ENCODE measurements at regions not wholly inside any gene's neighbourhood (a gene's known extent, or its start where the extent isn't known, plus 50 kb on each side); places are given as distances from the start of the nearest gene placed in this dataset.
"Not testable (repeated sequence)": the region's sequence is repeated elsewhere in the genome, so short reads cannot be mapped to it uniquely, and the experiment has no call there.

DNA sequence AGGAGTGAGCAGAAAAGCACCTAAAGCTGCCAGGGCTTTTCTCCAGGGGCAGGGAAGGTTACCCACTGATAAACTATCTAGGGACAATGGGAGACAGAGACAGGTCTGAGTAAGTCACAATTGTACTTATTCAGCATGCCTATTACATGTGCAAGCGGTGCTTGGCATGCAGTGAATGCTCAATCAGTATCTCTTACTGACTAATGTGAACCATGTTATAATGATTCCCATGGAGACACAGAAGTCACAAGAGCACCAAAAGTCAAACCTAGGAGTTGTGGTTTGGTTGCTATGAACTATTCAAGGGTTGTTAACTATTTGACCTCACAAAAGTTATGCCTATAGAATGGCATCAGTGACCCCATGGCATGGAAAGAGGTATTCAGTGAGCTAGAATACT, 50.0 kb upstream of the RASGRP1 start:
- DNase-seq (ENCODE audit: low read depth), result no peak

DNA sequence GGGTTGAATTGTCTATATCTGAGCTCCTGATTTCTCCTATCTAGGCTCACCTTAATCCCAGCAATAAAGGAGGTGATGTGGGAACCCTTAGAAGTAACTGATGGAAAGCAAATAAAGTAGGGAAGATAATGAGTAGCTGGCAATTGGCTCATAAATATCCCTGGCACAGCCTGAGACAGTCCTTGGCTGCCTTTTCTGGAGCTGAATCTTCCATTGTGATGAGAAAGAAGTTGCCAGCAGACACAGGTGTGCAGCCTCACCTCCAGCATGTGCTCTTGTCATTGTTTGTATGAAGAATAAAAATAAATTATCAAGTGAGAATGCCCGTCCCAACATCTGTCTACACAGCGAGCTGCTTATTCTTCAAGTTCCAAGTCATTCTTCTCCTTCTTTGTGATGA, 53.2 kb upstream of the RASGRP1 start:
- DNase-seq (ENCODE audit: low read depth), result no peak

DNA sequence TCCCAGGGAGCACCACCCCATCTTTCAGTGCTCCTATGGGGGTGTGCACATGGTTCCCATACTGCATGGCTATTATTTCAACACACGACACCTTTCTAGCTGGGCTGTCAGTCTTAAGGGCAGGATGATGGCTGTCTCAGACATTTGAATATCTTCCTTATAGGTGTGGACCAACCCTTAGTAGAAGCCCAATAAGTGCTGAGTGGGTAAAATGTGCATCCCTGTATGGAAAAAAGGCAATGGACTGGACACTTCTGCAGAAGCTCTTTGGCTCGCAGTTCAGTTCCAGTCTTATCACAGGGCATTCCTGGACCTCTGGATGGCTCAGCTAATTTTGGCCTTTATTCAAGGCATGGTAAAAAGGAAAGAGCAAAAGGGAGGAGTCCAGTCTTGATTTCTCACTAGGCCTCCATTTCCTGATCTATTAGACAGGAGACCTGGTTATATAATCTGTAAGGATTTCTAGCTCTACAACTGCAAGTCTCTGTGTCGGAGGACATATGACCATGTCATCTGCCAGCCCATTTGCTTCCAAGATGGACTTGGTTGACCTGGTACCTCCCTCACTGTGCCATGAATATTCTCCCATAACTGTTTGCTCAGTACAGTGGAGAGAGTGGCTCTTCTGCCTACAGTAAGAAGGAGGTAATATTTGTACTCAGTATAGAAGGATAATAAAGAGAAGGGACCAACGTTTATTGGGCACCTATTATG, 53.8 kb upstream of the RASGRP1 start:
- DNase-seq (ENCODE audit: low read depth), result no peak

DNA sequence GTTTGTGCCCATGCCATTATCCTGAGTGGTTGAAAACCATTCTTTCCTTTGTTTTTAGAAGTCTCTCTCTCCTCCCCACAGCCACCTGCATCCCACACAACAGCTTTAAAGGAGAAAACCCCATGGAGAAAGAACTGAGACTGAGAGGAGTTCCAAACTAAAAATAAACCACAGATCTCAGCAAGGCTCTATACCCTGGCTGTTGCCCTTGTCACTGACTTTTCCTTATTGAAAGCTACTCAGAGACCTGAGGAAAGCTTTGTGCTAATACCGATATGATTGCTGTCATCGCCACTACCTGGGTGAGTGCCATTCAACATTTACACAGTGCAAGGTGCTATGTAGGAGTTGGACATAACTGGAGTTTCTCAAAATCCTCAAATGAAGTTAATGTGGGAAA, 55.5 kb upstream of the RASGRP1 start:
- no peak for DNase-seq (ENCODE audit: low read depth)

DNA sequence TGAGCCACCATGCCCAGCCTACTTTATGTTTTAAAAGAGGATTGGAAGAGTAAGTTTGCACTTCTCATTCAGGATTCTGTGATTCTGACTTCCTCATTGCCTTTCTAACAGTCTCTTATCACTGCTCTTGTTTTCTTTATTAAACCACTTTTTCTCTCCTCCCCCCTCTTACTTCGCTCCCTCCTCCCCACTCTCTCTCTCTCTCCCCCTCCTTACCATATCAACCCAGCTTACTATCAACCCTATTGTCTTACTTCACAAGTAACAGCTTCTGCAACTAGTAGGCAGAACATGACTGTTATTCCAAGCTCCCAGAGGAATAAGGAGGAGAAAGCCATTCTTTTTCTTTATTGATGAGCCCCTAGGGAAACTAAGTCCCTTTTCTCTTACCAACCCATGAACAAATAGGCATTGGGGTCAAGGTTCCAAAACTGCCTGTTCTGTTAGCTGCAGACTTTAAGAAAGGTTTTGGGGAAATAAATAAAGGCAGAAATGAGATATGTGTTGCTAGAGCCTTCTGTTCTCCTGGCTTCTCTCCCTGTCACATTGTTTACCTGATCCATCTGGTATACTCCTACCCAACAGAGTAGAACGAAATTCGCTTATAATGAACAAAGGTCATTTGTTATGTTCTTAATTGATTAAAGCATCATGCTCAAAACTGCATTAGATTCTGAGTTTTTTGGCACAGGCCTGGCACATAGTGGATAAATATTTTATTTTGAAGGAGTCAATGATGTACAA, 56.4 kb upstream of the RASGRP1 start:
- DNase-seq (ENCODE audit: low read depth), result no peak

DNA sequence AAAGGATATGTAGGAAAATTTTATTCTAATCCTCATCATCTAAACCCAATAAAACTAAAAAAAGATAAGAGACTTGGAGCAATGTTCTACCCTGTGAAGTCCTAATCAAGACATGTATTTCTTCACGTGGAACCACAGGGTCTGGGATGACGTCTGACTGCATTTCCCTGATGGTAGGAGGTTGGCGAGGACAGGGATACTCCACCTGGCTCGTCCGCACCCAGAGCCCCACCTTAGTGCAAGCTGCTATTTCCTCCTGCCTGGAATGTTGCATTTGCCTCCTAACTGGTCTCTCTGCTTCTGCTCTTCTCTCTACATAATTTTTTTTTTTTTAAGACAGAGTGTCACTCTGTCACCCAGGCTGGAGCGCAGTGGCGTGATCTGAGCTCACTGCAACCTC, 57.7 kb upstream of the RASGRP1 start:
- DNase-seq (ENCODE audit: low read depth), result no peak

DNA sequence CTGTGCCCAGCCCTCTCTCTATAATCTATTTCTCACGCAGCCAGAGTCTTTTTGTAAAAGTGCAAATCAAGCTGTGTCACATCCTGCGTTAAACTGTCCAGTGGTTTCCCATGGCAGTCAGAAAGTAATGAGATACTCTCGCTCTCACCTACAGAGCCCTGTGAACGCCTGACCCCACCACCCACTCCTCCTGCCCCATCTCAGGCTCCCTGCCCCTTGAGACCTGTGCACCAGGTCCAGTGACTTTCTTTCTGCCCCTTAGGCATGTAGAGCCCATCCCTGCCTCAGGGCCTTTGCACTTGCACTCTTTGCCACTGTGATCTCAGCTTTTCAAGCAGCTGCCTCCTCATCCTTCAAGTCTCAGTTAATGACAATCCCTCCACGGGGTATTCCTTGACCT, 58.3 kb upstream of the RASGRP1 start:
- no peak for DNase-seq (ENCODE audit: low read depth)

DNA sequence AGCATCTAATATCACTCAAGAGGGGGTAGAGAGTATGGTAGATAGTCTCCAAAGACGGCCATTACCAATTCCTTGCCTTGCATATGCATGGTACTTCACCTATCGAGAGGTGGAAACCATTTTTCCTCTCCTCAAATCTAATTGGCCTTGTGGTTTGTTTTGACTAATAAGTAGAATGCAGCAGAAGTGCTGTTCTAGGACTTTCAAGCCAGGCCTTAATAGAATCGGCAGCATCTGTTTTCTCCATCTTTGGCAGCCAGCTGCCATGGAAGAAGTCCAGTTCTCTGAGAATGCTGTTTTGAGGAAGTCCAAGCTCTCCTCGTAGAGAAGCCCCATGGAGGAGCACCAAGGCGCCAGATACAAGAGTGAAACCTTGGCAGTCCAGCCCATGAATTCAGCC, 59.1 kb upstream of the RASGRP1 start:
- DNase-seq (ENCODE audit: low read depth), result no peak

DNA sequence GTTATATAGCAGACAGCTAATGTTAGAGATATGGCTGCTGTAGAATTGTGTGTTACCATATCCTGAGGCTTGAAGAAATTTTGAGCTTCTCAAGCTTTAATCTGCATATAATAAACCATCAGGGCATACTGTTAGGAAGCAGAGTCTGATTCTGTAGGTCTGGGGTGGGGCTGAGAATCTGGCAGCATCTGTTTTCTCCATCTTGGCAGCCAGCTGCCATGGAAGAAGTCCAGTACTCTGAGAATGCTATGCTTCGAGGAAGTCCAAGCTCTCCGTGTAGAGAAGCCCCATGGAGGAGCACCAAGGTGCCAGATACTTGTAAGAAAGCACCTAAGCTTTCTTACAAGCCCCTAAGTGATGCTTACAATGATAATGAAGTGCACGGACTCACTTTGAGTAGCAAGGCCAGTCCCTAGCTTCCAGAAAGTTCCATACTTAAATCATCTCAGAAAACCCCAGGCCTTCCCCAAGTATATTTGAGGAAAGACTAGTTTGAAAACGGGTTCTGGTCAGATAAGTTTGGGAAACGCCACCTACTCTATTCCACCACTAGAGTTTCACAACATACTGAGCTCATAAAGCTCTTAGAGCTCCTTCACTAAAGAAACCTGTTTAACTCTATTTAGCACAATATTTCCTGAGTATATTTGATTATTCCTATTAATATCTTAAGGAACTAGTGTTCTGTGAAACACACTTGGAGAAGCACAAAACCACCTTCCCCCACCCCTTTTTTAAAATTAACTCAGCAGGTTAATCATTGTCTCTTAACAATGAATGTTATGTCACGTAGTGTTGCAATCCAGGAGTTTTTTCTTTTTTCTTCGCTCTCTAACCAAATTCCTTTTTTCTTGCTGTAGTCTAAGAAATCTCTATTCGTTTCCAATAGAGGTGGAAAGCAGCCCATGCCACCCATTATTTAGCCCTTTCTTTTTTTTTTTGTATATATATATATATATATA, 59.9 kb upstream of the RASGRP1 start:
- DNase-seq (ENCODE audit: low read depth), result no peak

DNA sequence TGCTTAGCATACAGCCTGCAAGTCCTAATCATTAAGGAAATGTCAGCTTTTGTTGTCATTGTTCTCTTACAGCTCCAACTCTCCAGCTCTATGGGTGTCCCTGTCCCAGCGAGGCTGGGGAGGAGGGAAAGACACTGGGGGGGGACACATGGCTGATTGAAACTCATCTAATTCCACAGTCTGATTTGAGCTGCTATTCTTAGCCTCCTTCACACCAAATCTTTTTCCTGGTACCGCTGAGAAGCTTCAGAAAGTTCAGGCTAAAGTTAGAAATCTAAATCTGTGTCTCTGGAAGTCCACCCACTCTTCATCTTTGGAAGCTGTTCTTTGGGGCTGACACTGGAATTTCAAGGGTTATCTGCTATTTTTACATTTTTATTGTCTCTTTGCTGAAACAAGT, 61.3 kb upstream of the RASGRP1 start:
- no peak for DNase-seq (ENCODE audit: low read depth)

DNA sequence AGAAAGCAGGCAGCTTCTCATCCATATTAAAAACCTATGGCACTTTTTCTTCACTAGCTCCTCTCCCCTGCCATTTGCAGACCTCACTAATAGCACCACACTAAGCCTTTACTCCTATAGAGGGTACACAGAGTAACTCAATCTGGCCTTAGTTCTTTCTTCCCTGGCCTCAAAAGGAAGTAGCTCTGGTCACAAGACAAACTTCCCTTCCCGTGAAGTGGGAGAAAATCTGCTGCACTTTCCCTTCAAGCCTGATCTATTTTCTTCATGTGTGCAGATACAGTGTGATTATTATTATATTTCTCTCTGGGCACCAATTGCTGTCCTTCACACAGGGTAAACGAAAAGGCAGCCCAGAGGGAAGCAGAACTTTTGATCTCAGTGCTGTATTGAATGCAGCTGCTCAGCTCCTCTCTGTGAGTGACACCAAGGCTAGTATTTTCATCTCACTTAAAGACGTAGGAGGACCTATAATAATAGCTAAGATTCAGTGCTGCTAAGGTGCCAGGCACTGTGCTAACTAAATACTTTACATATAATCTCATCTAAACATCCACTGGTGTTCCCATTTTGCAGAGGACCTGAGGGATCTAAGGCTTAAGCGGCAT, 61.9 kb upstream of the RASGRP1 start:
- DNase-seq (ENCODE audit: low read depth), result no peak

DNA sequence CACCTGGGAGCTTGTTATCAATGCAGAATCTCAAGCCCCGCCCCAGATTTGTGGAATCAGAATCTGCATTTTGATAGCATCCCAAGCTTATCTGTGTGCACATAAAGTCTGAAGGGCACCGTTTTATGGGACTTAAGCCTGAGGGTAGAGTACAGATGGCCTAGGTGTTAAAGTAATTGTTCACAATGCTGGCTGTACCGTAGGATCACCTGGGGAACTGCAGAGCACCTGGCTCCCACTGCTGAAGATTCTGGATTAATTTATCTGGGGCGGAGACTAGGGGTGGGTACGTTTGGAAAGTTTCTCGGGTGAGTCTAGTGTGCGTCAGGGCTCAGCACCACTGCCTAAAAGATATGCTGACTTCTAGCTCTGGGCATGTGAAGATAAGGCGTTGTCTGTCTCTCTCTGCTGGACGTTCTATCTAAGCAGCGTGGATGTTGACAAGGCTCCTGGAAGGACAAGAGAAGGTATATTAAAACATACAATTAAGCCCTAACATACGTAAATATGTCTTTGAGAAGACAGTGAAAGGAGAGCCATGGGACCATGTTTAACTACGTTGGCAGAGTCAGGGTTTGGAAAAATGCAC, 63.2 kb upstream of the RASGRP1 start:
- DNase-seq (ENCODE audit: low read depth), result no peak

DNA sequence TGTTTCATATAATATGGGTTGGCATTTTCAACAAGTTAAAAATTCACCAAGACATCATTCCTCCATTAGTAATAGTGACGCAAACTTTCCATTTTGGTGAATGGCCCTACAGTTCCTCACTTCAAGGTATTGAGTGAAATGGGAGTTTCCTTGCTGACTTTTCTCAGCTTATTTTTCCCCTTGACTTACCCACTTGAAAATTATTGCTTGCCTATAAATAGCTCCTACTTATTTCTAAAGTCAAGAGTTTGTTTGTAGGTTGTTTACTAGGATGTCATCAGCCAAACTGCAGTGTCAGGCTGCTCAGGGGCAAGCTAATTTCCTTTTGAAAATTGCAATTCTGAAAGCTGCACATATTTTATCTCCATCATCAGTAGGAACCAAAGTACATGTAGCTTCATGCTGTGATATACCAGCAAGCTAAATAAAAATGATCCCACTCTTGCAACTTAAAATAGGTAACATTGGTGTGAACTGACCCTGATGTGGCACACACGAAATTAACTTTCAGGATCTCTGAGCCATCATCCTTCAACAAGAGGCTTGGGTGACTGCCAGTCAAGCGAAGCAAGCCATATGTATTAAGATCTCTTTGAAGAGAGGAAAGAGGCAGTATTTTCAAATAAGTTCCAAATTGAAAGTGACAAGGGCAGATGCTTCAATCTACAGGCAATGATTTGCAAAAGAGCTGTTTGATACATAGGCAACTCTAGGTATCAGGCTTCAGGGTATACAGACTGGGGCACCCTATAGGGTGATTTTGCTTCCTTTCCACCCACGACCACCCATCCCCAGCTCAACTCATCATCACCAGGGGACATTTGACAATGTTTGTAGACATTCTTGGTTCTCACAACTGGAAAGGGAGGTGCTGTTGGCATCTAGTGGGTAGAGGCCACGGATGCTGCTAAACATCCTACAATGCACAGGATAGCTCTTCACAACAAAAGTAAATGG, 66.8 kb upstream of the RASGRP1 start:
- no peak for DNase-seq (ENCODE audit: low read depth)

DNA sequence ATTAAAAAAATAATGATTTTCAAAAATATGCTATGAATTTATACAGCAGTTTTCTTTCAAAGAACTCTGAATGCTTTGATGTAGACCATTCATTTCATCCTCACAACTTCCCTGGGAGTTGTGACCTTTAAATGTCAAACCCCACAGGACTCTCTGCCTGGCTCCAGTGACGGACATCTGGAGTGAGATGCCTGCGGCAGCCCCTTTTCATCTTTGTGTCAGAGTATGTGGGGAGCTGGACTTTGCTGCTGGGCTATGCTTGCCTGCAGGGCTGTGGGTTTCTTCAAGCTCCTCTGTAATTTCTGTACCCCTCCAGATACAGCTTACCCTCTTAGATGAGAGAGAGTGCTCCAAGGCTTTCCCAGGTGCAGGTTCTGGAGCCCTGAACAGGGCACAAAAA, 70.6 kb upstream of the RASGRP1 start:
- no peak for DNase-seq (ENCODE audit: low read depth)

DNA sequence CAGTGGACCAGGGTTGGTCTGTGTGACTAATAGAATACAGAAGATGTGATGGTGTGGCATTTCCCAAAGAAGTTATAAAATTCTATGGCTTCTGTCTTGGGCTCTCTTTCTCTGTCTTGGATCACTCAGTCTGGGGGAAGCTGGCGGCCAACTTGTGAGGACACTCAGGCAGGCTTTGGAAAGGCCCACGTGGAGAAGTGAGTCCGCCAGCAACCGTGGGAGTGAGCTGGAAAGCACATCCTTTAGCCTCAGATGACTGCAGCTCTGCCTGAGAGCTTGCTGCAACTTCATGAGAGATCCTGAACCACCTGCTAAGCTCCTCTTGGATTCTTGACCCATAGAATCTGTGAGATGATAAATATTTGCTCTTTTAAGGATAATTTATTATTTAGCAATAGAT, 72.0 kb upstream of the RASGRP1 start:
- no peak for DNase-seq (ENCODE audit: low read depth)

DNA sequence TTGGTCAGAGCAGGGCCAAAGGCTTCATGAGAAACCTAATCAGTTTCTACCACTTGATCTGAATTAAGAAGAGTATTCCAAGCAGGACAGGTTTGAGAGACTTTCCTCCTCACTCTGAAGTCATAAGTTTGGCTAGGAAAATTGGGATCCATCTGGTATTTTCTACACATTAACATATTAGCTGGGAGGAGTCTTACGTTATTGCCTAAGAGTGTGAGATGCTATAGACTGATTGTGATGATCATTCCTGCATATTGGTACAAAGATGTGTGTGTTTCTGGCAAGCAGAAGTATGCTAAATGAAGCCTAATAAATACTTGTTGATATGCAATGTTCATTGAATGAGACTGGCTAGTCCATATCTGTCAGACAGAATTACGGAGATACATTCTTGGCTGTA, 73.5 kb upstream of the RASGRP1 start:
- no peak for DNase-seq (ENCODE audit: low read depth)

DNA sequence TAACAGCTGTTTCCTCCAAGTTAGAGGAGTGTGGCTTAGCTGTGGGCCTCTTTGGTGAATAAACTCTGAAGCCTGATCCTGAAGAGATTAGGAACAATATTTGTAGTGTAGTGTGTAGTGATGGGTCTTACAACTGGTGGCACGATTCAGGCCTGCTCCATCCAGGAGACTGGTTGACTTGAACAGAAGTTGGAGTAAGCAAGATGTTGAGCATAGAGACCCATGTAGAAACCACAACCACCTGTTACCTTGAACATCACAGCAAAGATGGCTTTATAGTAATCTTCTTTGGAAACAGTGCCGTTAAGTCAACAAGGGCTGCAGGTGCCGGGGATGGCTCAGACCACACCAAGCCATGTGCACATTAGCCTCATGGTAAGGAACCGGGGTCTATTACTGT, 74.2 kb upstream of the RASGRP1 start:
- DNase-seq (ENCODE audit: low read depth), result no peak

DNA sequence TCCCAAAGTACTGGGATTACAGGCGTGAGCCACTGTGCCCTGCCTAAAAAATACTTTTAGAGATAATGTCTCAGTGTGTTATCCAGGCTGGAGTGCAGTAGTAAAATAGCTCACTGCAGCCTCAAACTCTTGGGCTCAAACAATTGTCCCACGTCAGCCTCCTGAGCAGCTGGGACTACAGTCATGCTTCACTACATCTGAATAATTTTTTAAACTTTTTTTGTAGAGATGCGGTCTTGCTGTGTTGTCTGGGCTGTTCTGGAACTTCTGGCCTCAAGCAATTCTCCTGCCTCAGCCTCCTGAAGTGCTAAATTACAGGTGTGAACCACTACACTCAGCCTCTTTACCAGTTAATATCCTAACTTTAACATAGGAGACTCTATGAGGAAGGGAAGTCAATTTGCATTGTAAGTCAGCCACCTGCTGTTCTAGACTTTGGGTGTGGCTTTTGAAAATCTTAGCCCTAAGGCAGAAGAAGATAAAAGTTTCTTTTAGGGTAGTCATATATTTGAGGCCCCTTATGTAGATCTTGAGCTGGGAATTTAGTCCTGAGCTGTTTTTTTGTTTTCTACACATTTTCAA, 78.2 kb upstream of the RASGRP1 start:
- no peak for DNase-seq (ENCODE audit: low read depth)

DNA sequence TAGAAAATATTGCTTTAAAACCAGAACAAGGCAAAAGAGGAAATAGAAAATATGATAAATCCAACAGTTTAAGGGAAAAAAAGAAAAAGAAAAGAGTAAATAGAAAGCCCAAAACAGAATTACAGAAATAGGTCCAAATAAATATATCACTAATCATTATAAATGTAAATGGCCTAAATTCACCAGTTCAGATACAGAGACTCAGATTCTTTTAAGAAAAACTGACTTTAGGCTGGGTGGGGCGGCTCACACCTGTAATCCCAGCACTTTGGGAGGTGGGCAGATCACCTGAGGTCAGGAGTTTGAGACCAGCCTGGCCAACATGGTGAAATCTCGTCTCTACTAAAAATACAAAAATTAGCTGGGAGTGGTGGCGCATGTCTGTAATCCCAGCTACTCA, 79.7 kb upstream of the RASGRP1 start:
- not testable (repeated sequence) for DNase-seq (ENCODE audit: low read depth)

DNA sequence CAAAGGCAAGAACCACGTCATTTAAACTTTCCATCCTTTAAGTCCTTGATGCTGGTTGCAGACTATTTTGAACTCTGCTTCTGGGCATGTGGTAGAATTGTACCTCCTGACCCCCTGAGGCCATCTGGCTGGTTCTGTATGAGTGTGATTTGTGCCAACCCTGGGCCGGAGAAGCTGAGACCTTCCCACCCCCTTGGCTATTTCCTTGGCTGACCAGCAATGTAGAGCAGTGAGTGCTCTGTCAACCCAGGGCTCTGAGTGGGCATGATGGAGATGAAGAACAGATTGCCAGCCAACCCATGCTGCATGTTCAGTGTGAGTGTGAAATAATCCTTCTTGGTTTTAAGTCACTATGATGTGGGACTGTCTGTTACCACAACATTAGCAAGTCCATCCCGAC, 82.1 kb upstream of the RASGRP1 start:
- no peak for DNase-seq (ENCODE audit: low read depth)

Data from GM04503 (cell line).